ENCODE measurements at regions not wholly inside any gene's neighbourhood (a gene's known extent, or its start where the extent isn't known, plus 50 kb on each side); places are given as distances from the start of the nearest gene placed in this dataset.

DNA sequence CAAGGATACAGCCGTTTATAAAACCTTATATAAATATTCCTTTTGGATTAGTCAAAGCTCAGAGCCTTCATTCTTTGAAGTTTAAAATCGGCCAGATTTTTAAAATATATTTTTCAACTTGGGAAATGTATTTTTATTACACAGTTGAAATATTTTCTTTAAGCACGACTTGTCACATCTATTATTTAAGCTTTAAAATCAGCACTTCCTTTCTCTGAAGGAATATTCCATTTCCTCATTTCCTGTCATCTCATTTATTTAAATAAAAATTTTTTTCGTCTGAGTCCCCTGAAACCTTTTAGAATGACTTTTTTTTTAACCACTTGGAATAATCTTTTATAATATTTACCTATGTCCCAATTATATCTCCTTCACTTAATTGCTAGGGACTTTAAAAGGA lies 107.5 kb upstream of the PDE3A start:
- DNase-seq (ENCODE audit: low read depth in 2 of 2) = no peak

DNA sequence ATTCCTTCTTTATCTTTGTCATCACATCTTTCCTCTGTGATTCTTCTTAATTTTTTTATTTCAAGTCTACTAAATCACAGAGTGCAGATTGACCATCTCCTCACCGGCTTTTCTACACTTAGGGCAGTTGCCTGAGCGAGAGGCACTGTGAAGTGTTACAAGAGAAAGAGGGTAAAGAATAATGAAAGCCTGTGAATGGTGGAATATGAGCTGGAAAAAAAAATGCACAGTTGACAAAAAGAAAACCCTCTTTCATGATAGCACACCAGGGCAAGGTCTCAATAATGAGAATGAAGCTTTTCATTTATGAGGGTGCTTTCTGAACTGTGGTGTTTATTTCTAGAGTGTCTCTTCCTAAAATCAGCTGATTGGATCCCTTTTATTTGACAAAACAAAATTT lies 106.2 kb upstream of the PDE3A start:
- no peak for DNase-seq (ENCODE audit: low read depth in 2 of 2)

DNA sequence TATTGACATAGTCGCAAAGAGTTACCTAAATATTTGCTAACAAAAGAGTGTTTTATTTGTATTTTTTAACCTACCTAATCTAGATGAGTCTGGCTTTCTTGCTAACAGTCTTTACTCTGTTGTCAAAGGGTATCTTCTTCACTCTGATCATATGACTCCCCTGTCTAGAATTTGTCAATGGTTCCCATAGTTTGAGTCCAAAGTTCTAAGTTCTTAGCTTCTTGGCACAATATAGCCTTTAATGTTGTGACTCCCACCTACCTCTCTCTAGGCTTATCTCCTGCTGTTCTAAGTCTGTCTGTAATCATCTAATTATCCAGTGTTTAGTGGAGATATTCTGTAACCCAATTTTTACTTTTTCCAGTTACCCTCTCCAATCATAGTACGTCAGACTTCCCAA lies 104.3 kb upstream of the PDE3A start:
- DNase-seq (ENCODE audit: low read depth in 2 of 2) = no peak

DNA sequence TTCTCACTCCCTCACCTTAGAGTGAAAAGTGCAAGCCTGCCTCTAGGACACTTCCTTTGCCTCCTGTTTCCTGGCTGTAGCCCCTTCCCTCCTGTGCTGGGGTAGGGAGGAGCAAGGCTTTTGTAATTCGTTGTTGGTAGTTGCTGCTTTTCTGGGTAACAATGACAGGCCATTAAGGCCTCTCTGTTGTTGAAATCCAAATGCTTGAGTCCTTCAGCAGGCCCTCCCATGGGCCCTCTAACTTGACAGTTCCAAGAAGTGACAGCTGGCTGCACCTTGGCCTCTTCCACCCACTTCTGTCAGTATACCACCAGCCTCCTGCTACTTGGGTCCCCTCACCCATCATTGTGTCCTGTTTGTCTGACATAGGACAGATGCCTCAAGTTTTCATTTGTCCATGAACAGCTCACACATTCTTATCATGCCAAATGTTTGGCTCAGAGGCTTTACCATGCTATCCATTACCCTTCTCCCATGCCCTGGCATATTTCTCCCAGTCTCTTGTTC lies 103.7 kb upstream of the PDE3A start:
- no peak for DNase-seq (ENCODE audit: low read depth in 2 of 2)

DNA sequence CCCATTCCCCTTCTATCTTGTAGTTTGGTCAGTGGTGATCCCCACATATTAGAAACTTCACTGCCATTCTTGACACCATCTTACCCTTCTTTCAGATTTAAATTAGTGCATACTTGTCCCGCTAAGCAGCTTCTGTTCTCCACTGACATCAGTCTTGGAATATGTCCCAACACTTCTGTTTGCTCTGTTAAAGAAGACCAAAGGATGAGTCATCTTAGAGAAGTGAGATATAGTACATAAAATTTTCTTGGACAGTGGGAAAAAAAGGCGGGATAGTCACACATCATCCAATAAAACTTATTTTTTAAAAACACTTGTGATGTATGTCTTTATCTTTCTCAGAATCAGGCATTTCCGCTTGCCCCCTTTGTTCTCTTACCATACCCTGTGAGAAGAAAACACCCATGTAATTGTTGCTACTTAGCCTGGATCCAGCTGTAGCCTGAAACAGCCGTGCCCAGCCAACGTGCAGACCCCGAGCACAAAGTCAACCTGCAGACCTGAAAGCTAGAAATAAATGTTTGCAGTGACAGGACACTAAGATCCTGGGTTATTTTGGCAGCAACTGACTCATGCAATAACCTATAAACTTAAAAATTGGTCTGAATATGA lies 100.1 kb upstream of the PDE3A start:
- no peak for DNase-seq (ENCODE audit: low read depth in 2 of 2)

DNA sequence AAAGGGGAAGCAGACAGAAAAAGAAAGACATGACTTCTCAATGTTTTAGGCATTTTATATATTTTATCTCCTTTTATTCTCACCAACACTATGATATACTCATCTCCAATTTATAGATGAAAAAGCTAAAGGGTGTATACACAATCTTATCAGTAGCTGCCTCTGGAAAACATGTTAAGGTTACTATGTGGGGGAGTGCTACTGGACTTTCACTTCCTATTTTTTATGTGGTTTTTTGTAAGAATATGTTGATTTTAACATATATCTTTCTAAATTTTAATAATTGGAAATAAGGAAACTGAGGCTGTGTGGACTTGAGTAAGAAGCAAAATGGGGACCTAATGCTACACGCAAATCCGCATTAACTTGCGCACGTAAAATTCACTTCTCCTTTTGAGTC lies 99.6 kb upstream of the PDE3A start:
- DNase-seq (ENCODE audit: low read depth in 2 of 2) = no peak

DNA sequence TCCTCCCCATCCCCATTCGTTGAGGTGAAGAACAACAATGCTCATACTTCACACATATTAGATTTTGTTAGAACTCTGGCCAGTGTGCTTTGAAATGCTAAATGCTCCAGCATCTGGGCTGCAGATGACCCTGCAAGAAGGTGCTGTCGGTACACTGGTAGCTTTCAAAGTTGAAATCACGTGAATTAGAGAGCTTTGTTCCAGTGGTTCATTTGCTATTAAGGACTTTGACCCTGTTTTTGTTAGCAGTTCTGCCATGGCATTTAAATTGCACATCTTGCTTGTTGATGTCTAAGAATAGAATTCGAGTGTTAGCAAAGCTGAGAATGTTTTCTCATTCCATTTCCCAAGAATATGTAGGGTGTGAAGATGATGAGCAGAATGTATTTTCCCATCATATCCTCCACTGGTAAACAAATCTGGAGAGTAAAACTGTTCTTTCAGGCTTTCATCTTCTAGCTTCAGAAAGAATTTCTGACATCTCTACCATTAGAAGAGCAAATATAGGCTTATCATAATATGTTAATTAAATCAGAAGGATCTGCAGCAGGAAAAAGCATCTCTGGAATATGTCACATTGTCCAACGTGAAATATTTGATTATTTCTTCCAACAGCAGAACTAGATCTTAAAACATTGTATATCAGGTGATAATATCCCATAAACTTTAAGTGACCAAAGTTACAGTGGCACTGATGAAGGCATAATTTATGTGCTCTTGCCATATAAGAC lies 98.8 kb upstream of the PDE3A start:
- no peak for DNase-seq (ENCODE audit: low read depth in 2 of 2)

DNA sequence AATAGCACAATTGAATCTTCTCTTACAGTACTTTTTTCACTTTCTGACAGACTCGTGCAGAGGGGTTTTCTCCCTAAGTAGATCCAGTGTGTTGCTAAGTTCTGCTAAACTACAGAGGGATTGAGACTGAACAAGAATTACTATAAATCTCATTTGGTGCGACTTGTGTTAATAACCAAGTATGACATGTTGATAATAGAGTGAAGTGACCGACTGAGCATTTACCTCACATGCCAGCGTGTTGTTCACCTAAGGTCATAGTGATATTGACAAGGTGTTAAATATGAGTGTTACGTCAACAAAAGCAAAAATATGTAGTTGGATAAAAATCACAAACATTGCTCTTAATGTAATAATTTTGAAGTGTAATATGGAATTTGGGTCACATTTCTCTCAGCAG lies 97.8 kb upstream of the PDE3A start:
- no peak for DNase-seq (ENCODE audit: low read depth in 2 of 2)

DNA sequence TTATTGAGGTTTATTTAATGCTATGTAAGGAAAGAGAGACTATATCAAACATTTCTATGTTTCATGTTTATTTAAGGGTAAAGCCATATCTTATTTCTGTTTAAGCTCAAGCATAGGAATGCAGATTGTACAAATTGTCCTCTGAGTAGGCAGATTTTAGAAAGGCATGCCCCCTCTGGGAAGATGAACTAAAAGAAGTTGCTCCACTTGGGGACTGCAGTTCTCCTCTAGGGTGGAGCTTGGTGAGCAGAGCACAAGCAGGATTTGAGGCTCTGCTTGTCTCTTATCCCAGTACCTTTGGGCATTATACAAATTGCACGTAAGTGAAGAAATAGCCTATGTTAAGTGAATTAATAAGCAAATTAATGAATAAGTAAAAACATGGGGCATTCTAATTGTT lies 96.2 kb upstream of the PDE3A start:
- no peak for DNase-seq (ENCODE audit: low read depth in 2 of 2)

DNA sequence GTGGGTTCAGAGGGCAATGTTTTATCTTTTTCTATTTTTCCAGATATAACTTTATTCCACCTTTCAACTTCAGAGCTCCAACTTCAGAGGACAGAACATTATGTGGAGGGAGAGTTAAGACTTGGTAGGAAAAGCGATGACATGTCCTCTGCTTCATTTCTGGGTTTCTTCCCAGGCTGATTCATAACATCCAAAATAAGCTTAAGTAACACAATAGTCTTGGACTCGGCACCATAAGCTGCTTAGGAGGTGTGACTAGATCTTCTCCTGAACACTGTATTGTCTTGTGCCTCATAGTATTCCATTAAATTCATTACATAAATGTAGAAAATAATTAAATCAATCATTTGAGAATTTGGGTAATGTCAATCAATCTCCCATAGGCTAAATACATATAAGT lies 95.5 kb upstream of the PDE3A start:
- no peak for DNase-seq (ENCODE audit: low read depth in 2 of 2)

DNA sequence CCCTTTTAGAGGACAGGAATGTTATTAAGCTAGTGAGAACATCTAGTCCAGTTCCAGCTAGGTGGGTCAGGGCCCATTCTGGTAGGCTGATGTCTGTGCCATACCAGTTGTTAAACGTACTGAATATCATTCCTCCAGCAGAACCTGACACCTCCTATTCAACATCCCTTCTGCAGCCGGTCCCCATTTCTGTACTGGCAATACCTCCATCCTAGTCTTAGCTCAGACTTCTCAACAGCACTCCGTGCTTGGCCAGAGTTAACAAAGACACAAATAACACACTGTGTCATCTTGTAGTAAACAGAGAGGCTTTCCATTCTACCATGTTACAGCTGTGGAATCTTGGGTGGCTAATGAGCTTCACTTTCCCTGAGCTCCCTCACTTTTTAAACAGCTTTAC lies 94.3 kb upstream of the PDE3A start:
- no peak for DNase-seq (ENCODE audit: low read depth in 2 of 2)

DNA sequence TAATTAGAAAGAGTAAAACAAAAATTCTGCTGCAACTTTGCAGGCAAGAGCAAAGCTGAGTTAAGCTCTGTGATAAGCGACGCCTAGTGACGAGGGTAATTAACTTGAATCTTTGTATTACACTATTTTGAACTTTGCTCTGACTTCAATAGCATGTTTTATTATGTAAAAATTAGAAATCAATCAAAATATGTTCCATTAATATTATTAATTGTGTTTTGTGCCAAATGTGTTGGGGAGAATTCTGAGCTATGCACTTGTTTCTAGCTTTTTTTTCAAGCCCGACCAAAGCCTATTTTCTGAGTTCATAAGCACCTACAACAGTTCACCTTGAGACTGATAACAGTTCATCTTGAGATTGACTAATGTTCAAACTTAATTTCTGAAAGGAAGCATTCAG lies 90.1 kb upstream of the PDE3A start:
- no peak for DNase-seq (ENCODE audit: low read depth in 2 of 2)

DNA sequence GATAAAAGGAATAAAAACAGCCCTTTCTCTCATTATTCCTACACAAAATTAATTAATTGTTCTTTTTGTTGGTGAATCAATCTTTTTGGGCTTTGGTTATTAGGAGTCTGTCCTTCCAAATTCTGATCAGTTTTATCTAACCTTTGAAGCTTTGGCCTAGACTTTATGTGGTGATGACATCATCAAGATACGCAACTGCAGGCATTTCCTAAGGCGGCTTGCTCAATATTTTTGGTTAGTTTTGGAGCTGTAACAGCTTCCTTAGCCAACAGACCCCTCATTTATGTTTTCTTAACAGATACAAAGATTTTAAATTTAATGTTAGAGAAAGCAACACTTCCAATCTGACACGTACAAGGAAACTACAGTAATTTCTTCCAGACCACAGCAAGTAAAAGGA lies 87.8 kb upstream of the PDE3A start:
- no peak for DNase-seq (ENCODE audit: low read depth in 2 of 2)

DNA sequence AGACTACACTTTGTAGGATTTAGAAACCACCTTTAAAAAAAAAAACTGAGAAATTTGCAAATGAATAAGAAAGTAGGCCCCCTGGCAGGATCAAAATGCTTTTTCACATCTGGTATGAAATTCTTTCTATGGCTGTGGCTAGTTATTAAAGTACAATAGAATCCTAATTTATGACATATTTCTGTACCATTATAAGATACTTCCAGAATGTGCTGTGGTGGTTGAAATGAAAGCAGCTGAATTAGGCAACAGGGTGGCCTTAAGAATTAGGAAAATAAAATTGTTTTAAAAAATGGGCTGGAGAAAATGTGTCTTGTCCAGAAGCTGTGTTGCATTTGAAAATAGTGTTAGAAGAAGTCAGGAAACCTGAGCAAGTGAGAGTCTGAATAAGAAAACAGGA lies 85.9 kb upstream of the PDE3A start:
- DNase-seq (ENCODE audit: low read depth in 2 of 2) = no peak

DNA sequence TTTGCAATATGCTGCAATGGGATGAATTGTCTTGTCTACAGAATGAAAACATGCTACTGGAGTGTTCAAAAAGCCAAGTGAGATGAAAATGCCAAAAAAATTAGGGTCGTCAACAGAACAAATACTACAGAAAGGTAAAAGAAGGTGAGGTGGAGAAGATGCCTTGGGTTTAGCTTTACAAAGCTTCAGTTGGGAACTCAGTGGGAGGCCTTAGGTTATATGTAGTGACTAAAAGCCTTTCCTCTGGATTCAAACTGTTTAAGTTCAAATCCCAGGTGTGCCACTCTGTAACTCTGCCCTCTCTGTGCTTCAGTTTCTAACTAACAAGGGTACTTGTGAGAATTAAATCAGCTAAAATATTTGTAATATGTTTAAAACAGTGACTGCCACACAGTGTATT lies 84.9 kb upstream of the PDE3A start:
- no peak for DNase-seq (ENCODE audit: low read depth in 2 of 2)

DNA sequence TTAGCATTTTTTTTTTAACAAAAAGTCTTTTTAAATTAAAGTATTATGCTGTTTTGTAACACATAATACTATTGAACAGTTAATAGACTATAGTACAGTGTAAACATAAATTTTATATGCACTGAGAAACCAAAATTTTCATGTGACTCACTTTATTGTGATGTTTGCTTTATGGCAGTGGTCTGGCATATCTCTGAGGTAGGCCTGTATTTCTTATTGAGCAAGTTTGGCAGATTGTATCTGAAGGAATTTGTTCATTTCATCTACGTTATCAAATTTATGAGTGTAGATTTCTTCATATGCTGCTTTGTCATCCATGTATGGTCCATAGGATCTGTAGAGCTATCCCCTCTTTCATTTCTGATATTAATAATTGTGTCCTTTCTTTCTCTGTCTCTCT lies 78.8 kb upstream of the PDE3A start:
- no peak for DNase-seq (ENCODE audit: low read depth in 2 of 2)

DNA sequence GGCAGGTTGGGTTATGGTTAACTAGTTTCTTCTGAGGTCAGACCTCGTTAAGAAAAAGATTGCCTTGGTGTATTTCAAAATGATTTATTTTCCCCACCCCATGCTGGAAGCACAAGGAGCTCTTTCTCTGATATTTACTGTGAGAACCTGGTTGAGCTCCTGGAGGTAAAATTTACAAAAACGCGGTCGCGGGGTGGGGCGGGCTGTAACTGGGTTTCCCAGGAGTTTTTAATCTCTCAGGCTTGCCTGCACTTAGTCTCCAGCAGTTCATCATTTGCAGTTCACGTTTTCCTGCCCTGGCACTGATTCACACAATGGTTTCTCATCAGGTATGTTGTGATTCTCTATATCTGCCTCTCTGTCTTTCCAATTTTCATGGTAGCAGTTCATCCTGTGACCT lies 67.9 kb upstream of the PDE3A start:
- no peak for DNase-seq (ENCODE audit: low read depth in 2 of 2)

DNA sequence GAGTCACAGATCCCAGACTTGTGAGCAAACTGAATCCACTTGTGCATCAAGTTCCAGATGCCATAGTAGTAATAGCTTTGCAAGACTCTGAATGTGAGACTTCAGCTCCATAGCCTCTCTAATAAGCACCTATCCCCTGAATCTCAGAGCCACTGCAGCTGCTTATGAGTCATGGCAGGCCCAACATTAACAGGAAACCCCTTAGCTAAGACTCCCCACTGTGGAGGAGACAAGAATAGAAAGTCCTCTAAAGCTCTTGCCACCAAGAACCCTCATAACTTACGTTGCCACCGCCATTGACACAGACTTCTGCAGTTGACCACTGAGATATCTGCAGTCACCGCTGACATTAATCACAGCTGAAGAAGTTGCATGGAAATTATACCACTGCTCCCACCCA lies 62.9 kb upstream of the PDE3A start:
- no peak for DNase-seq (ENCODE audit: low read depth in 2 of 2)

DNA sequence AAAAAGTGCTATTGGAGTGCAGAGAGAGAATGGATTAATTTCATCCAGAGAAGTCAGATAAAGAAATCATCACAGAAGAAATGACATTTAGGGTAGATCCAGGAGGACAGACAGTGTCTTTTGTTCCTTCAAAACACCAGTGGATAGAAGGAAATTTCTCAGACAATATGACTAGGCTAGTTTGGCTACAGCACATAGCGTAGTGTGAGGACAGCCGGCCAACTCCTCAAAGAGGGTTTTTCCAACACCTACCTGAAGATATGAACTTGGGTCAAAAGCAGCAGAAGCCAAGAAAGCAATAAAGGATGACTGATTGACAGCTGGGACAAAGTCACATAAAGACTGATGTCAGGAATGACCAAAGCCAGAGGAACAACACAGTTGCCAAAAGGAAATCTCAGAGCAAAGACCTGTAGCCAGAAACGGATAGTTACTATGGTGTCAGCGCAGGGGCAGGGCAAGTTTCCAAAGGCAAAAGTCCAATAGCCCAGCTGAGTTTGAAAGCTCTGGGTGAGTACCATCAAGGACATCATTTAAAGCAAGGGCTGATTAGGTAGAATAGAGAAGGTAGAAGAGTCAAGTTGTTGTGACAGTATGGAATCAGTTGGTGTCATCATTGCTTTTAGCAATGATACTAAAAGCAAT lies 58.7 kb upstream of the PDE3A start:
- no peak for DNase-seq (ENCODE audit: low read depth in 2 of 2)

DNA sequence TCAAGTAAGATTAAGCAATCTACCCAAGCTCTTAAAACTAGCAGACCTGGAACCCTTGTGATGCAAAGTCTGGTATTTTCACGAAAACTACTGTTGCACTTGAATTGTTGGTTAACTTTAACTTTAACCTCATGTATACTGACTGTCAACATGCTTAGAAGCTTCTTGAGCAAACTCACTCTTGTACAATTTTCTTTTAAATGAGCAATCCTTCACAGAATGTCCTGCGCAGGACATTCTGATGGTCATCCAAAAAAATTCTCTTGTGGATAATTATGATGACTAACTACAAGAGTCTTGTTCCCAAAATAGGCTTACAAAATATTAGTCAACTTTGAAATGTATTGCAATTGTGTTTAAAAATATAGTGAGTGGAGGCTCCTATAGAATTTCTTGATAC lies 54.0 kb upstream of the PDE3A start:
- no peak for DNase-seq (ENCODE audit: low read depth in 2 of 2)

DNA sequence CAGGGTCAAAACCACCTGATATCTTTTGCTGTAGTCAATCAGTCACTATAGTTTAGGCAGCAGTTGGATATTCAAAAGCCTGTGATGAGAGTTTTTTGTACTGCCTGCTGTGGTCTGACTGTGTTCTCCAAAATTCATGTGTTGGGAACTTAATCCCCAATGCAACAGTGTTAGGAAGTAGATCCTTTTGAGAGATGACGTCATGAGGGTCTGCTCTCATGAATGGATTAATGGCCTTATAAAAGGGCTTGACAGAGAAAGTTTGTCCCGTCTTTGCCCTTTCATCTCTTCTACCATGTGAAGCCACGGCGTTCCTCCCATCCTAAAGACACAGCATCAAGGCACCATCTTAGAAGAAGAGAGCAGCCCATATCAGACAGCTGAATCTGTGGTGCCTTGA lies 50.8 kb upstream of the PDE3A start:
- no peak for DNase-seq (ENCODE audit: low read depth in 2 of 2)

Measured in stimulated activated CD8-positive, alpha-beta memory T cell treated with anti-CD3 and anti-CD28 coated beads, Interleukin-15, amount 100 ng/mL, for 48 hours (primary cell).